Astrocyte of the cerebellum (primary cell): ENCODE measurements at regions not wholly inside any gene's neighbourhood (a gene's known extent, or its start where the extent isn't known, plus 50 kb on each side); places are given as distances from the start of the nearest gene placed in this dataset.

ENCODE experiments used
- DNase-seq: peaks from one replicate; pipeline ENCODE4 v3.0.0-alpha.2; 2011; ENCODE audit warnings: low read depth
- H3K4me3 ChIP-seq: 2 replicates; pipeline ENCODE4 v1.5.1; 2011; ENCODE audit warnings: mild to moderate bottlenecking, low read depth, low read length, moderate library complexity
- in situ Hi-C: cut with HindIII; loops from 2 replicates; pipeline ENCODE4 v1.10.0; 2017; ENCODE audit warnings: low sequenced_read_pairs
- TF ChIP-seq, protein P1 (sequence below): IDR thresholded peaks from 2 replicates; pipeline ENCODE4 v1.5.1; 2012; ENCODE audit warnings: low read length, low read depth, moderate library complexity, mild to moderate bottlenecking; ENCODE audit errors: missing control alignments

DNA sequence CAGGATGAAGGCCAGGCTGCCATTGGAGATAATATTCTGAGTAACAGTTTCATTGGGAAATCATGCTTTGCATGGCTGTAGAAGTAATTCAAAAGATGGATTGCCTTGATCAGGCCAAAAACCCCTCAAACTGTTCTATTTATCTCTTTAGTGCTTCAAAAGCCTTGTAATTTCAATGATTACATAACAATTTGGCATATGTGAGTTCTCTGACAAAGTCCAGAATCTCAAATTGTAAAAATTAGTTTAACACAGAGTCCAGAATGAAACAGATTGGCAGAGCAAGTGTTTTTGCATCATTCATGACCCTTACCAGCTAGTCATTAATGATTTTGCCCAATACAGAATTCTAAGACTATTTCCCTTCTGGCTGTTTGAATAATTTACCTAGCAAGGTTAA, 347.3 kb downstream of the SPRY1 start:
- no peak for DNase-seq
- H3K4me3 ChIP-seq: no peak overlapping the region
- in situ Hi-C loops: no loop called here
- TF ChIP-seq, protein P1, sequence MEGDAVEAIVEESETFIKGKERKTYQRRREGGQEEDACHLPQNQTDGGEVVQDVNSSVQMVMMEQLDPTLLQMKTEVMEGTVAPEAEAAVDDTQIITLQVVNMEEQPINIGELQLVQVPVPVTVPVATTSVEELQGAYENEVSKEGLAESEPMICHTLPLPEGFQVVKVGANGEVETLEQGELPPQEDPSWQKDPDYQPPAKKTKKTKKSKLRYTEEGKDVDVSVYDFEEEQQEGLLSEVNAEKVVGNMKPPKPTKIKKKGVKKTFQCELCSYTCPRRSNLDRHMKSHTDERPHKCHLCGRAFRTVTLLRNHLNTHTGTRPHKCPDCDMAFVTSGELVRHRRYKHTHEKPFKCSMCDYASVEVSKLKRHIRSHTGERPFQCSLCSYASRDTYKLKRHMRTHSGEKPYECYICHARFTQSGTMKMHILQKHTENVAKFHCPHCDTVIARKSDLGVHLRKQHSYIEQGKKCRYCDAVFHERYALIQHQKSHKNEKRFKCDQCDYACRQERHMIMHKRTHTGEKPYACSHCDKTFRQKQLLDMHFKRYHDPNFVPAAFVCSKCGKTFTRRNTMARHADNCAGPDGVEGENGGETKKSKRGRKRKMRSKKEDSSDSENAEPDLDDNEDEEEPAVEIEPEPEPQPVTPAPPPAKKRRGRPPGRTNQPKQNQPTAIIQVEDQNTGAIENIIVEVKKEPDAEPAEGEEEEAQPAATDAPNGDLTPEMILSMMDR: no peak

DNA sequence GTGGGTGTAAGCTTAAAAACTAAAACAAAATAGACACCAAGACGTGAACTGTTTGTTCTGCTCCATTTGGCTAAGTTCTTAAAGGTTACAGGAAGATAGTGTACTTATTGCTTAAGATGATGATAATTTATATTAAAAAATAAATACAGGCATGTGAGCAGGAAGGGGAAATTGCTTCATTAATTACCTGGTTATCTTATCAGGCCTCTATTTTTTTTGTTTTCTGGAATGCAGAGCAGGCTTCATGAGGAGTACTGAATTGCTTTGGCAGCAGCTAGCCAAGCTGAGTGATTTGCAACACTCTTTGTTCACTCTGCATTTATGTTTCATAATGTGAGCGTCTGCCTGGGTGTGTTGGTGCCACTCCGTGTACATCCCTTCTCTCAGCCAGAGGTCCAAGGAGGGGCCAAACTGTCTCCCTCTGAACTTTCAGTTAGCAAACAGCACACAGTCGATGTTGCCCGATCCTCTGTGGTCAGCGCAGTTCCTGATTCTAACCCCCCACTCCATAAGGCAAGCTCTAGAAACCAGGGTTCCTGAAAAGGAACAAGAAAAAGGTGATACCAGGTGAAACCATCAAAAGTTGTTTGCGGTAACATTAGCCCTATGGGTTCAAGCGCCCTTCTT, 348.2 kb downstream of the SPRY1 start:
- in situ Hi-C loops: no loop called here
- TF ChIP-seq, protein P1: no peak
- no peak overlapping the region for H3K4me3 ChIP-seq
- DNase-seq: no peak

DNA sequence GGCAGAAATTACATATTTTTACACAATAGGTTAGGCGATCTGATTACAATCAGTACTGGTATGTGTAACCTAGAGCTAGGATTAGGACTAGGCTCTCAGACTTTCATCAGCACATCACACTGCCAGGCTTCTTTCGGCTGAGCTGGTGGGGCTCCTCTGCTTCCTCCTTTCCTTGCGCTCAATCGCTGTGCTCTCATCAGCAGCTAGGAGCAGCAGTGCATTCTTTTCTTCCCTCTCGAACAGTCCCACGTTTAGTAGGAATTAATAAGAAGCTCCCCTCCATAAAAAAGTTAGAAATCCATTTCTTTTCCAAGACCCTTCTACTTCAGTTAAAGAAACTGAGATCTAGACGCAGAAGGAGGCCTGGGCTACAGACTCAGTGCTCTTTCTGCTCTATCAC, 350.4 kb downstream of the SPRY1 start:
- TF ChIP-seq, protein P1: no peak
- H3K4me3 ChIP-seq: no peak overlapping the region
- no peak for DNase-seq
- in situ Hi-C loops: no loop called here

DNA sequence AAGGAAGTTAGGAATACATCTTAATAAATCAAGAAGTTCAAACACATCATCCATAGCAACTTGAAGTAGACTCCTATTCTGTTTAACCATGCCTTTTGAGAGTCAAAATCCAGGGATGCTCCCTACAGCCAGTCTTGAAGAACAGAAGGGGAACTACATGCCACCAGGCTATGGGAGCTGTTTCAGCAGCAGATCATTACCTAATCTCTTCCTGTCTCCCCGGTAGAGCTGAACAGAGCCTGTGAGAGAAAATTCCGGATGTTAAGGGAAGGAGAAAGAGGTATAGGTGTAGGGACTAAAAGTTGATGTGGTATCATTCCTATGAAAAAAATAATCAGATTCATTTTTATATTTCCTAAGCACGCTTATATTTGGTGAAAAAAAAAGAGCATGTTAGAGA, 352.2 kb downstream of the SPRY1 start:
- TF ChIP-seq, protein P1: no peak
- in situ Hi-C loops: no loop called here
- H3K4me3 ChIP-seq: no peak overlapping the region
- no peak for DNase-seq

DNA sequence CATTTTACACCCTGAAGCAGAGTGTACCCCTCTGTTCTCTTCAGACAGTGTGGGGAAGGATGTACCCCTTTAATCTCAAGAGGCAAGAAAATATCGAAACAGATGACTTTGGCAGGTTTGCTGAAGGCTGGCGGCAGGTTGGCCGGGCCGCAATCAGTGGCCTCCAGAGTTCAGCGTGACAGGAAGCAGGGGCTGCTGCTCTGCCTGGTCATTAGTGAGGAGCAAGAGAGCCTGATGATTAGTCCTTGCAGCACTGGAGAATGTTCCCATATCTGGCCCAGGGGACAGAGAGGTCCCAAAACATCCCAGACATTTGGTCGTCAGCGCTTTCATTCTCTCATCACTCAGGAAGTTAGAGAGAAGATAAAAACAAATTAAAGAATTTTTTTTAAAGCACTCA, 352.8 kb downstream of the SPRY1 start:
- DNase-seq: no peak
- H3K4me3 ChIP-seq: no peak overlapping the region
- in situ Hi-C loops: no loop called here
- TF ChIP-seq, protein P1: no peak

DNA sequence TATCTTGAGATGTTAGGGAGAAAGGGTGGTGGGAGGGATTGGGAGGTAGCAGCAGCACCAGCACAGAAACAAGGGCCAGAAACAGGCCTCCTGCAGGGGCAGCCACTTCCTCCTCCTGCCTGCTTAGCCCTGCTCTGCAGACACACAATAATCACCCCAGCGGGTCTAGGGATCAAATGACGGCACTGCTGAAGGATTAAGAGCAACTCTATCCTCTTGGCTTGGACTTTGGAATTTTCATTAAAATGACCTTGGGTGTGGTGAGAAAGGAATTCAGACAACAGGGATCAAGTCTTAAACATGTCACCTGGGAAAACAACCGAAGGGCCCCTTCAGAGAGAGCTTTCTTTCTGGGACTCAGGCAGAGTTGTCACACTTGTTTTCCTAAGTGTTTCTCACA, 353.4 kb downstream of the SPRY1 start:
- DNase-seq: no peak
- in situ Hi-C loops: loop anchor here (5.0 kb wide), 1 partner anchor 103 kb away; no protein-coding TSS in a partner anchor
- TF ChIP-seq, protein P1: no peak
- H3K4me3 ChIP-seq: no peak overlapping the region

DNA sequence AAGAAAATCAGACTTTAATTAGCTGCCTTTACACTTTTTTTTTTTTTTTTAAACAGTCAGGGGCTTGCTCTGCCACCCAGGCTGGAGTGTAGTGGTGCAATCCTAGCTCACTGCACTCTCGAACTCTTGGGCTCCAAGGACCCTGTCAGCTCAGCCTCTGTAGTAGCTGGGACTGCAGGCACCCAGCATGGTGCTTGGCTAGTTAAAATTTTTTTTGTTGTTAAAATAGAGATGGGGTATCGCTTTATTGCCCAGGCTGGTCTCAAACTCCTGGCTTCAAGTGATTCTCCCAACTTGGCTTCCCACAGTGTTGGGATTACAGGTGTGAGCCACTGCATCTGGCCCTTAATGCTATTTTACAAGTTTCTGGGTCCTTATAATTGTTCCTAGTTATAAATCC, 359.1 kb downstream of the SPRY1 start:
- DNase-seq: no peak
- no peak overlapping the region for H3K4me3 ChIP-seq
- in situ Hi-C loops: no loop called here
- TF ChIP-seq, protein P1: no peak
